B cell (primary cell): ENCODE measurements at regions not wholly inside any gene's neighbourhood (a gene's known extent, or its start where the extent isn't known, plus 50 kb on each side); places are given as distances from the start of the nearest gene placed in this dataset.

ENCODE experiments used
- EZH2 ChIP-seq: IDR thresholded peaks from 2 replicates; pipeline ENCODE4 v1.6.1; 2012; ENCODE audit warnings: borderline replicate concordance, low read depth, mild to moderate bottlenecking, moderate library complexity, low read length; ENCODE audit not compliant: insufficient read depth, poor library complexity, severe bottlenecking
- TF ChIP-seq, protein P1 (sequence below): fragments of 200-600 bp; IDR thresholded peaks from one replicate; pipeline ENCODE4 v1.8.0; 2022; ENCODE audit warnings: antibody characterized with exemption, mild to moderate bottlenecking

DNA sequence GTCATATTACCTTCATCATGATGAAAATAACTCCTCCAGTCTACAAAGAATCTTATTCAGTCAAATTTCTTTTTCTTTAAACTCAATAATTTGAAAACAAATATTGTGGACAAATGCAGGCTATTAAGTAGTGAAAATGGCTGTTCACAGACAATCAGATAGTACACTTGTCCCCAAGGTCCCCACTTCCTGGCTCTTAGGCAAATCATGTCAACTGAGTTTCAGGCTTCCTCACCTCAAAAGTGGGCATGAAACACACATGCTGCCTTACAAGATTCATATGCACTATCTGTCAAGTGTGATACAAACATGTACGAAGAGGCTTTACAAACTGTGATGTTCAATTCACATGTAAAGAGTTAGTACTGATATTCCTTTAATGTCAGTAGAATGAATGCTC lies 385.2 kb upstream of the SEMA6A start:
- TF ChIP-seq, protein P1, sequence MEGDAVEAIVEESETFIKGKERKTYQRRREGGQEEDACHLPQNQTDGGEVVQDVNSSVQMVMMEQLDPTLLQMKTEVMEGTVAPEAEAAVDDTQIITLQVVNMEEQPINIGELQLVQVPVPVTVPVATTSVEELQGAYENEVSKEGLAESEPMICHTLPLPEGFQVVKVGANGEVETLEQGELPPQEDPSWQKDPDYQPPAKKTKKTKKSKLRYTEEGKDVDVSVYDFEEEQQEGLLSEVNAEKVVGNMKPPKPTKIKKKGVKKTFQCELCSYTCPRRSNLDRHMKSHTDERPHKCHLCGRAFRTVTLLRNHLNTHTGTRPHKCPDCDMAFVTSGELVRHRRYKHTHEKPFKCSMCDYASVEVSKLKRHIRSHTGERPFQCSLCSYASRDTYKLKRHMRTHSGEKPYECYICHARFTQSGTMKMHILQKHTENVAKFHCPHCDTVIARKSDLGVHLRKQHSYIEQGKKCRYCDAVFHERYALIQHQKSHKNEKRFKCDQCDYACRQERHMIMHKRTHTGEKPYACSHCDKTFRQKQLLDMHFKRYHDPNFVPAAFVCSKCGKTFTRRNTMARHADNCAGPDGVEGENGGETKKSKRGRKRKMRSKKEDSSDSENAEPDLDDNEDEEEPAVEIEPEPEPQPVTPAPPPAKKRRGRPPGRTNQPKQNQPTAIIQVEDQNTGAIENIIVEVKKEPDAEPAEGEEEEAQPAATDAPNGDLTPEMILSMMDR = no peak
- TF ChIP-seq EZH2 = no peak
